Hepatic stellate cell (primary cell): ENCODE measurements at regions not wholly inside any gene's neighbourhood (a gene's known extent, or its start where the extent isn't known, plus 50 kb on each side); places are given as distances from the start of the nearest gene placed in this dataset.

Experiments used
- DNase-seq: peaks from one replicate; pipeline ENCODE4 v3.0.0; 2011; ENCODE audit warnings: low spot score

DNA sequence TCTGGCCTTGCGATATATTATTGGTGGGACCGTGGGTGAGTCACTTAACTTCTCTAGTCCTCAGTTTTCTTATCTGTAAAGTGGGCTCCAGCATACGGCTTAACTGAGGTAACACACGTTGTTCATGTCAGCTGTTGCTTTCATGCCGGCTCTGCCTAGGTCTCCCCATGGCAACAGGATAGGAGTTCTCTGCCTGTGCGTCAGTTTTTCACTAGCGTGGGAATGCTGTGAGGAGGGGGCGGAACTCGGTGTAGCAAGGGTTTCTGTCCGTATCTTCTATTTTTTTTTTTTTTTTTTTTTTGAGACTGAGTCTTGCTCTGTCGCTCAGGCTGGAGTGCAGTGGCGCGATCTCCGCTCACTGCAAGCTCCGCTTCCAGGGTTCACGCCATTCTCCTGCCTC lies 758.5 kb upstream of the RBFOX1 start:
- no peak for DNase-seq

- no peak for DNase-seq
These were observed 759.1 kb upstream of the RBFOX1 start for GRCh38 chr16:6573577-6573976.

- DNase-seq, result no peak
These were observed 761.6 kb upstream of the RBFOX1 start for GRCh38 chr16:6571044-6571443.

DNA sequence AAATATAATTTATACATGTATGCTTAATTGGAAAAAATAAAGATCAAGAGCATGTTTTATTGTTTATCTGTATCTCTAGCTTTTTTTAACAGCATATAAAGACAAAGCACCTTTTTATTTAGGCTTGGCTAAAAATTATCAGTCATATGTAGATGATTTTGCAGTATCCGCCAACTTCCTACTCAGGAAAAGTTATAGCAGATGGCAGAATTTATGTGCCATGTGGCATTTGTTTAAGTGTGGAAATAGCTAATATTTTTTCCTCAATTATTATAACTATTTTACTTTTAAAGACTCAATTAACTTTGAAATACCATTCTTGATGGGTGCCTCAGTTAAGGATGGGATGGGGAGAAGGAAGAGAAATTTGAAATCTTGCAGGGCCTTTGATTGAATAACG lies 762.1 kb upstream of the RBFOX1 start:
- no peak for DNase-seq

GRCh38 chr16:6562986-6563385 lies 769.7 kb upstream of the RBFOX1 start:
- DNase-seq, result no peak

DNA sequence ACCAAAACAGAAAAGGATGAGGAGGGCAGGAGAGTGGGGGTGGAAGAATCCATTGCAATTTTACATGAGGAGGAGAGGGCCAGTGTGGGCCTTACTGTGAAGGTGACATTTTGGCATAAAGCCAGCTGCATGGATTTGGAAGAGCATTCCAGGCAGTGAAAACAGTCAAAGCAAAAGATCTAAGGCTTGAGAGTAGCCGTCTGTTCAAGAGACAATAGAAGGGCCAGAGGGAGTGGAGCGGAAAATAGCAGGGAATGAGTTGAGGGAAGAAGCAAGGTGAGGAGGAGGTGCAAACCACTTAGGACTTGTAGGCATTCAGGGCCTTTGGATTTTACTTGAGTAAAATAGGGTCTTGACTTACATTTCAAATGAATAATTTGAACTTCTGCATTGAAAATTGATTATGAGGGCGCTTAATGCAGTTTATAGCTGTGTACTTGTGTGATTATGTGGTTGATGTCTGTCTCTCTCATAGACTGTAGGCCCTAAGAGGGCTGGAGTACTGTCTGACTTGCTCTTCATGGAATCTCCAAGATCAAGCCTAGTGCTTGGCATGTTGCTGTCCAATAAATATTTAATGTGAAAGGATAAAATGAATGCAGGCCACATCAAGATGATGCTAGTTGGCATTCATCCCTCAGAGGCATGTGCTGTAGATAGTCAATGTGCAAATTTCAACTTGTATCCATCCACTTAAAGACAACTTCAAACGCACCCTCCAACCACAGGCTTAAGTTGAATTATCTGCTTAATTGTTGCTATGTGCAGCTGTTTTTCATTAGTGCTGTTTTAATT lies 772.1 kb upstream of the RBFOX1 start:
- no peak for DNase-seq

- DNase-seq, result no peak
These were observed 774.0 kb upstream of the RBFOX1 start for GRCh38 chr16:6558661-6559060.

DNA sequence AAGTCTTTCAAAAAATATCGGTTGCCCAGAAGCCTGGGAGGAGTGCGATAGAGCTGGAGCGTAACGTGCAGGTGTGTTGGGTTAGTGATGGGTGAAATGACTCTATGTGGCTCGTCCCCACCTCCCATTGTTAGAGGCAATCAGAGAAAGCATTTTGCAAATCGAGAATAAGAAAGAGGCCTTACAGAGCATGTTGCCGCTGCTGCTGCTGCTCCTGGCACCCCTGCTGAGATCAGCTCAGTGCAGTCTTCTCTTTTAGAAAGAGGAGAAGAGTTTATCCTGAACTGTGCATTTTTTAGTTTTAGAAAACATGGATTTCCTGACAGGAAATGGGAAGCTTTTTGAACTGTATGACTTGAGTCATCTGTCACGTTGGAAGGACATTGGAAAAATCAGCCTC lies 774.5 kb upstream of the RBFOX1 start:
- no peak for DNase-seq

GRCh38 chr16:6557353-6558023 lies 775.2 kb upstream of the RBFOX1 start:
- no peak for DNase-seq

DNA sequence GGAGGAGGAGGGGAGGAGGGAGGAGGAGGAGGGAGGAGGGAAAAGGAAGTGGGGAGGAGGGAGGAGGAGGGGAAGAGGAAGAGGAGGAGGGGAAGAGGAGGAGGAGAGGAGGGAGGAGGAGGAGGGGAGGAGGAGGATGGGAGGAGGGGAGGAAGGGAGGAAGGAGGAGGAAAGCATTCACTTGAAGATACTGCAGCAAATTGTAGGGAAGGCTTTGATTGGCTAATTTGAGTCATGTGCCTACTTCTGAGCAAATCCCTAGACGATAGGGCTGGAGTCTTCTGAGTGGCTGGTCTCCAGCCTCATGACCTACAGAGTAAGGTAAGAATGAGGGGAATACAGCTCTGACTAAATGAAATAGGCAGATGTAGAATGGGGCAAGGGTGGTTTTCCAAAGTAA lies 783.2 kb upstream of the RBFOX1 start:
- DNase-seq, result no peak

GRCh38 chr16:6548507-6548906 lies 784.1 kb upstream of the RBFOX1 start:
- no peak for DNase-seq

- DNase-seq, result no peak
These were observed 785.5 kb upstream of the RBFOX1 start for GRCh38 chr16:6547131-6547530.

DNA sequence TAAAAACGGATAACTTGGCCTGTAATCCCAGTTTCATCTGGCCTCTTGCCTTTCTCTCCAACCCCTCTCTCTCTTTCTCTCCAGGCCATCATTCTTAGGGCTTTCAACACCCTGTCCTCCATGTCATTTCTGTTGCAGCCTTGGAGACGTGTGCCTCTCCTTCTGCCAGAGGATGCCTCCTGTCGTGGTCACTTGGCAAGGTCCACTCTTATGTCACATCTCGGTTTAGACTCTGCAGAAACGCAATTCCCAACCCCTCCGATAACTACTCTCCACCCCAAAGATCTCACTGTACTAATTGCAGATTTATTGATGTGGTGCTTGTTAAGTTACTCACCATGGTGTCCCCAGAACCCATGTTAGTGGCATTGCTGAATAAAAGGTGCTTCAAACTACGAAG lies 787.3 kb upstream of the RBFOX1 start:
- no peak for DNase-seq

GRCh38 chr16:6541267-6541666 lies 791.4 kb upstream of the RBFOX1 start:
- DNase-seq, result no peak

DNA sequence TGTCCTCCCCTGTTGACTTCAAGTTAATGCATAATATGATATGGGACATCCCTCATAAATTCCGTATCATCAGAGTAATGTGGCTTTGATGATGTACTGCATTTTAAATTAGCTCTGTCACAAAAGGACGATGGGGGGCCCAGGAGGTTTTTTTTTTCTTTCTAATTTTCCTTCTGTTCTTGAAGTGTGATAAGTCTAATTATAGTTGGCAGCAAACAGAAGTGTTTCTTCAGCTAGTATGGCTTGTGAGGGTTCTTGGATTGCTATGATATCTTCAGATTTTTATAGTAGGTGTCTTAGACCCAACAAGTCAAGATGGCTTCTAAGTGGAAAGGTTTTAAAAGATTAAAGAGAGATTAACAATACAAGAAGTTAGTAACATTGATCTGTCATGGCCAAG lies 796.2 kb upstream of the RBFOX1 start:
- no peak for DNase-seq

GRCh38 chr16:6531067-6531466 lies 801.6 kb upstream of the RBFOX1 start:
- DNase-seq, result no peak

GRCh38 chr16:6528217-6528616 lies 804.4 kb upstream of the RBFOX1 start:
- DNase-seq, result no peak

- no peak for DNase-seq
These were observed 805.0 kb upstream of the RBFOX1 start for GRCh38 chr16:6527646-6528045.

DNA sequence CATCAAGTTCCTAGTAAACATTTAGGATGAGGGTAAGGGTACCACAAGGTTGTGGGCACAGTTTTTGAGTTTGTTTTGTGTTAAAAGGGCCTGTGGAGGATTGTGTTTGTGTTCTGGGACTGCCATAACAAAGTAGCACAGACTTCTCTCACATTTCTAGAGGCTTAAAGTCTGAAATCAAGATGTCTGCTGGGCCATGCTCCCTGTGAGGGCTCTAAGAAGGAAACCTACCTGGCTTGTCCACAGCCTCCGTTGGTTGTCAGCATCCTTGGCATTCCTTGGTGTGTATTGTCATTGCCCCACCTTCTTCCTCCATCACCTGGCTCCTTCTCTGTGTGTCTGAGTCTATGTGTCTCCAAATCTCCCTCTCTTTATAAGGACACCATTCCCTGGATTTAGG lies 808.1 kb upstream of the RBFOX1 start:
- no peak for DNase-seq

GRCh38 chr16:6517020-6517720 lies 815.5 kb upstream of the RBFOX1 start:
- no peak for DNase-seq

DNA sequence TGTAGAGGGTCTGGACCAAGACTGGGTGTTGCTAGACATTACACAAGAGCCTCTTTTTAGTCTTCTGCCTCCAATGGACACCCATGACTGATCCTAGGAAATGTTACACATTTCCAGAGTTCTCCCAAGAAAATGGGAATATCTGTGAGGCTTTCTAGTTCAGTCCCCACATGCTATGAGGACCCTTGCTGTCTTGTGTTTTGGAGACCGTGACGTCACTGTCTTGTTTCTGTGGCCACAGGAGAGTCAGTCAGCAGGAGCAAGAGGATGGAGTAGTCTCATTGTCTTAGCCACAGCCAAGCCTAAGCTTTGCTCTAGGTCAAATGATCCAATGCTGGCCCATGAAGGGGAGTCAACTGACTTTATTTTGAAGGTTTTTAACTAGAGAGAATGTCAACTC lies 820.1 kb upstream of the RBFOX1 start:
- no peak for DNase-seq

- DNase-seq, result no peak
These were observed 822.4 kb upstream of the RBFOX1 start for GRCh38 chr16:6510261-6510660.

DNA sequence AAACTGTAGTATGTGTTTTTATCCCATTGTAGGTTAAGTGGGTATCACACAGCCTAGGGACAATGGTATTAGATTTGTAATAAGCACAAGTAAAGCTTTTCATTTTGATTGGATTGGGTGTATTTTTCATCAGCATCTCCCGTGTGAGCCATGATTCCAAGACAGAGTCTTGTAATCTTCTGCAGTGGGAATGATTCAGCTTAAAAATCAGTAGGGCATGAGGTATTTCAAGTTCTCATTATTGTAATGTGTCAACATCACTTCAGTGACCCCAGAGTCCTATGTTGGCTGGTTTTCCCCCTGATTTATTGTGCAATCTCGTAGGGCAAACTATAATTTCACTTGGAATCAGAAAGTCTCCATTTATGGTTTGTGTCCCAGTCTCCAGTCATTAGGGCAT lies 833.2 kb upstream of the RBFOX1 start:
- DNase-seq, result no peak
